SK-N-SH treated with all-trans-retinoic acid at 6 μM for 48 hours (cell line): ENCODE measurements at regions not wholly inside any gene's neighbourhood (a gene's known extent, or its start where the extent isn't known, plus 50 kb on each side); places are given as distances from the start of the nearest gene placed in this dataset.
"Not testable (repeated sequence)": the region's sequence is repeated elsewhere in the genome, so short reads cannot be mapped to it uniquely, and the experiment has no call there.

Experiments used
- ATAC-seq: fragments of 200-7000 bp; cut with Tn5 transposase; 3 replicates; pipeline ENCODE4 v1.9.1; 2020; ENCODE audit warnings: mild to moderate bottlenecking, moderate library complexity
- ARNTL ChIP-seq: fragments of 450-650 bp; formaldehyde crosslinking; IDR thresholded peaks from 2 replicates; pipeline ENCODE4 v1.5.0; 2020; ENCODE audit warnings: low read depth, mild to moderate bottlenecking, moderate library complexity, borderline replicate concordance
- BACH2 ChIP-seq: fragments of 250-450 bp; sonication (Bioruptor Pico); IDR thresholded peaks from 2 replicates; pipeline ENCODE4 v1.9.0; 2021; ENCODE audit warnings: mild to moderate bottlenecking, borderline replicate concordance
- CREB5 ChIP-seq: fragments of 250-450 bp; sonication (Bioruptor Pico); IDR thresholded peaks from 2 replicates; pipeline ENCODE4 v1.5.1; 2020; ENCODE audit warnings: low read depth, mild to moderate bottlenecking, moderate library complexity
- CSDC2 ChIP-seq: fragments of 250-450 bp; sonication (Bioruptor Pico); IDR thresholded peaks from 2 replicates; pipeline ENCODE4 v1.5.0; 2020; ENCODE audit warnings: mild to moderate bottlenecking, moderate library complexity
- CSRNP3 ChIP-seq: fragments of 250-450 bp; sonication (Bioruptor Pico); IDR thresholded peaks from 2 replicates; pipeline ENCODE4 v1.5.1; 2021; ENCODE audit warnings: mild to moderate bottlenecking, moderate library complexity
- ESRRG ChIP-seq: fragments of 250-450 bp; sonication (Bioruptor Pico); IDR thresholded peaks from 2 replicates; pipeline ENCODE4 v1.6.1; 2021; ENCODE audit warnings: mild to moderate bottlenecking
- GLIS3 ChIP-seq: fragments of 250-450 bp; sonication (Bioruptor Pico); IDR thresholded peaks from 2 replicates; pipeline ENCODE4 v1.5.0; 2020; ENCODE audit warnings: mild to moderate bottlenecking, moderate library complexity
- ISL1 ChIP-seq: fragments of 250-450 bp; sonication (Bioruptor Pico); IDR thresholded peaks from 2 replicates; pipeline ENCODE4 v2.1.2; 2022; ENCODE audit warnings: mild to moderate bottlenecking, moderate library complexity
- PATZ1 ChIP-seq: fragments of 250-450 bp; sonication (Bioruptor Pico); IDR thresholded peaks from 2 replicates; pipeline ENCODE4 v1.8.0; 2020; ENCODE audit warnings: mild to moderate bottlenecking, moderate library complexity, borderline replicate concordance
- POU6F1 ChIP-seq: fragments of 250-450 bp; sonication (Bioruptor Pico); IDR thresholded peaks from 2 replicates; pipeline ENCODE4 v1.8.0; 2021; ENCODE audit warnings: low read depth, mild to moderate bottlenecking, moderate library complexity, borderline replicate concordance
- PPARA ChIP-seq: fragments of 250-450 bp; sonication (Bioruptor Pico); IDR thresholded peaks from 2 replicates; pipeline ENCODE4 v1.5.0; 2020; ENCODE audit warnings: mild to moderate bottlenecking, borderline replicate concordance
- RARB ChIP-seq: fragments of 250-450 bp; sonication (Bioruptor Pico); IDR thresholded peaks from 2 replicates; pipeline ENCODE4 v1.8.0; 2021; ENCODE audit warnings: mild to moderate bottlenecking, moderate library complexity
- SNAI2 ChIP-seq: fragments of 250-450 bp; sonication (Bioruptor Pico); IDR thresholded peaks from 2 replicates; pipeline ENCODE4 v1.5.0; 2020; ENCODE audit warnings: mild to moderate bottlenecking, moderate library complexity
- TCF4 ChIP-seq: fragments of 250-450 bp; sonication (Bioruptor Pico); IDR thresholded peaks from 2 replicates; pipeline ENCODE4 v1.8.0; 2021; ENCODE audit warnings: mild to moderate bottlenecking, moderate library complexity, borderline replicate concordance
- TOX ChIP-seq: fragments of 250-450 bp; sonication (Bioruptor Pico); IDR thresholded peaks from 2 replicates; pipeline ENCODE4 v1.8.0; 2021; ENCODE audit warnings: mild to moderate bottlenecking, moderate library complexity, borderline replicate concordance
- ZC3H10 ChIP-seq: fragments of 250-450 bp; sonication (Bioruptor Pico); IDR thresholded peaks from 2 replicates; pipeline ENCODE4 v1.5.1; 2021; ENCODE audit warnings: mild to moderate bottlenecking, moderate library complexity
- ZFP3 ChIP-seq: fragments of 250-450 bp; sonication (Bioruptor Pico); IDR thresholded peaks from 2 replicates; pipeline ENCODE4 v1.5.0; 2020; ENCODE audit warnings: mild to moderate bottlenecking, moderate library complexity
- ZFP30 ChIP-seq: fragments of 450-650 bp; formaldehyde crosslinking; IDR thresholded peaks from 2 replicates; pipeline ENCODE4 v1.5.0; 2022; ENCODE audit warnings: mild to moderate bottlenecking, moderate library complexity
- ZNF565 ChIP-seq: fragments of 450-650 bp; formaldehyde crosslinking; conservative IDR thresholded peaks from 2 replicates; pipeline ENCODE4 v1.5.0; 2020; ENCODE audit warnings: low read depth, mild to moderate bottlenecking, moderate library complexity
- ZNF70 ChIP-seq: fragments of 450-650 bp; formaldehyde crosslinking; IDR thresholded peaks from 2 replicates; pipeline ENCODE4 v1.5.0; 2020; ENCODE audit warnings: mild to moderate bottlenecking, moderate library complexity
- ZNF8 ChIP-seq: fragments of 450-650 bp; formaldehyde crosslinking; IDR thresholded peaks from 2 replicates; pipeline ENCODE4 v1.5.0; 2020; ENCODE audit warnings: mild to moderate bottlenecking, moderate library complexity

GRCh38 chr17:51427856-51428255 is 167.5 kb downstream of the UTP18 start:
- TF ChIP-seq ZNF70 (CRISPR knock-in tag), result no peak
- TF ChIP-seq RARB, result no peak
- TF ChIP-seq ZFP30 (CRISPR knock-in tag), result no peak
- TF ChIP-seq TOX, result no peak
- no peak for TF ChIP-seq ARNTL (CRISPR knock-in tag)
- no peak for TF ChIP-seq PATZ1
- TF ChIP-seq BACH2 (CRISPR knock-in tag), result no peak
- no peak for TF ChIP-seq ESRRG (CRISPR knock-in tag)
- TF ChIP-seq ZNF8 (CRISPR knock-in tag), result no peak
- TF ChIP-seq ISL1 (CRISPR knock-in tag), result no peak
- TF ChIP-seq CSDC2, result no peak
- no peak for TF ChIP-seq PPARA (CRISPR knock-in tag)
- TF ChIP-seq ZNF565, result no peak
- TF ChIP-seq TCF4 (CRISPR knock-in tag), result no peak
- ATAC-seq, result no peak

- ATAC-seq, result no peak
- no peak for TF ChIP-seq CSRNP3 (CRISPR knock-in tag)
- TF ChIP-seq ZNF8 (CRISPR knock-in tag), result no peak
- no peak for TF ChIP-seq ZFP30 (CRISPR knock-in tag)
- TF ChIP-seq SNAI2 (CRISPR knock-in tag), result no peak
- TF ChIP-seq GLIS3 (CRISPR knock-in tag), result no peak
- no peak for TF ChIP-seq ESRRG (CRISPR knock-in tag)
- TF ChIP-seq TOX, result no peak
- no peak for TF ChIP-seq ISL1 (CRISPR knock-in tag)
- TF ChIP-seq ARNTL (CRISPR knock-in tag), result no peak
- TF ChIP-seq CSDC2, result no peak
- TF ChIP-seq ZNF565, result no peak
- TF ChIP-seq ZC3H10 (CRISPR knock-in tag), result no peak
- no peak for TF ChIP-seq PPARA (CRISPR knock-in tag)
- TF ChIP-seq CREB5 (CRISPR knock-in tag), result no peak
Measured at GRCh38 chr17:51428668-51429495, 168.5 kb downstream of the UTP18 start.

GRCh38 chr17:51429938-51430337 is 169.6 kb downstream of the UTP18 start:
- not testable (repeated sequence) for ATAC-seq

- ATAC-seq, result no peak
- TF ChIP-seq BACH2 (CRISPR knock-in tag) (no peak), RARB (no peak), ZFP3 (no peak), ZNF8 (CRISPR knock-in tag) (no peak), CREB5 (CRISPR knock-in tag) (no peak)
- TF ChIP-seq, all 23 proteins: peak for 0
Measured at GRCh38 chr17:51430591-51430990, 170.2 kb downstream of the UTP18 start.

GRCh38 chr17:51434434-51435170 is 174.3 kb downstream of the UTP18 start:
- ATAC-seq, result no peak
- TF ChIP-seq CREB5 (CRISPR knock-in tag), result no peak
- TF ChIP-seq GLIS3 (CRISPR knock-in tag), result no peak
- no peak for TF ChIP-seq ZNF70 (CRISPR knock-in tag)
- TF ChIP-seq PPARA (CRISPR knock-in tag), result no peak
- TF ChIP-seq SNAI2 (CRISPR knock-in tag), result no peak
- TF ChIP-seq ZFP3, result no peak
- no peak for TF ChIP-seq POU6F1 (CRISPR knock-in tag)
